GM21619 (cell line): ENCODE measurements at regions not wholly inside any gene's neighbourhood (a gene's known extent, or its start where the extent isn't known, plus 50 kb on each side); places are given as distances from the start of the nearest gene placed in this dataset.
"Not testable (repeated sequence)": the region's sequence is repeated elsewhere in the genome, so short reads cannot be mapped to it uniquely, and the experiment has no call there.

Experiments used
- ATAC-seq: cut with Tn5 transposase; IDR thresholded peaks from one replicate; pipeline ENCODE4 v1.9.1; 2021; ENCODE audit not compliant: unreplicated experiment

DNA sequence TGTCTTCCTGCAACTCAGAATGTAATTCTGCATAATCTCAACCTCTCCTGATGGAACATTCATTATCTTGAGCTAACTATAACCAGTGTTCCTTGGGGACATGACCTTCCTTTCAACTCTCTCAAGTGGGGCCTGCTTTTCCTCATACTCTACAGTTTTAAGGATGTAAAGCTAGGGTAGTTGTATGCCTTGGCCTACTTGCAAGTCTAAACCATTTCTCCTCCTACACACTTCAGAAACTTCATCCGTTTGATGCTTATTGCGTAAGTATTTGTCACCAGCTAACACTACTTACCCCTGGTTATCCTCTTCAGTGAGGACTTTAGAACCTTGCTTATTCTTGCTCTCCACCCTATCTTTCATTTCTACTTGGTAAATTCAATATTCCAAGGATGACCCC lies 548.9 kb downstream of the HINT1 start:
- no peak for ATAC-seq

DNA sequence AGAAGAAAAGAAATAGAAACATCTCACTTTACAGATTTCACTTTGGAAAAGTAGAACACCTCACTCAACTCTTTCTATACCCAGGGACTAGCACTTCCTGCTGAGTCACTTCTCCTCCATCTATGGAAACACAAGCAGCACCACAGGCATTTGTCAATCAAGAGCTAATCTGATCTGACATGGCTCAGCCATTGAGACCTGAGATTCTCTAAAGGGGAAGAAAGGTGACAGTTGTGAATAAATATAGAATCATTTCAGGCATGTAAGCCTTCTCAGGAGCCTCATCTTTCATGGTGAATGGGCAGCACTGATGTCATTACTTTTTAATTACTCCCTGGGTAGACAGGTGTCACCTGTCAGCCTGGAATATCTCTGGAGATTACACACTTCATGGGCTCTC lies 559.8 kb downstream of the HINT1 start:
- no peak for ATAC-seq

DNA sequence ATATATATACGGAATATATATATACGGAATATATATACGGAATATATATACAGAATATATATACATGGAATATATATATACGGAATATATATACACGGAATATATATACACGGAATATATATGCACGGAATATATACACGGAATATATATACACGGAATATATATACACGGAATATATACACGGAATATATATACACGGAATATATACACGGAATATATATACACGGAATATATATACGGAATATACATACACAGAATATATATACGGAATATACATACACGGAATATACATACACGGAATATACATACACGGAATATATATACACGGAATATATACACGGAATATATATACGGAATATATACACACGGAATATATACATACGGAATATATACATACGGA lies 568.4 kb downstream of the HINT1 start:
- ATAC-seq = not testable (repeated sequence)

DNA sequence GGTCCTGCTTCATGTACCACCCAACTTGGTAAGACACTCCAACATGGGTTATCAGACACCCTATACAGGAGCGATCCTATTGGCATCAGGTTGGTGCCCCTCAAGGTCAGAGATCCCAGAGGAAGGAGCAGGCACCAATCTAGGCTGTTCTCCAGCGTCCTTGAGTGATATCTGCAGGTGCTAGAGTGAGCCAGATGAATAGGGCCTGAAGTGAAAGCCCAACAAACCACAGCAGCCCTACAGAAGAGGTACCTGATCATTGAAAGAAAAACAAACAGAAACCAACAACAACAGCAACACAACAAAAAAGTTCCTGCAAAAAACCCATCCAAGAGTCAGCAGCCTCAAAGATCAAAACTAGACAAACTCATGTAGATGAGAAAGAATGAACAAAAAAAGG lies 584.8 kb downstream of the HINT1 start:
- ATAC-seq = no peak

DNA sequence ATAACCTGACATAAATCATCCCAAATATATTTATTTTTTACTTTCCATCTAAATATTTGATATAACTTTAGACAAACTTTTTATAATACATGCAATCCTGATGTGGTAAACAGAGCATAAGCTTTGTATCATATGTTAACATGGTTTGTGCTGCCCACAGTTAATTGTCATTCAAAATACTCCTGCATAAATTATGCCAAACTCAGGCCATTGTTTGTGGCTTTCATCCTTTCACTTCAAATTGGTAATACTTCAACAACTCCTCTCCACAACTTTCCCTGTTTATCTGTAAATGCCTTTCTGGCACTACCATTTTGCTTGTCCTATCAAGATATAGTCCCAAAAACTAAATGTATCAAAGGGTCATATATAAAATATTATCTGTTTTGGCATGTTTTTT lies 586.7 kb downstream of the HINT1 start:
- ATAC-seq = no peak

DNA sequence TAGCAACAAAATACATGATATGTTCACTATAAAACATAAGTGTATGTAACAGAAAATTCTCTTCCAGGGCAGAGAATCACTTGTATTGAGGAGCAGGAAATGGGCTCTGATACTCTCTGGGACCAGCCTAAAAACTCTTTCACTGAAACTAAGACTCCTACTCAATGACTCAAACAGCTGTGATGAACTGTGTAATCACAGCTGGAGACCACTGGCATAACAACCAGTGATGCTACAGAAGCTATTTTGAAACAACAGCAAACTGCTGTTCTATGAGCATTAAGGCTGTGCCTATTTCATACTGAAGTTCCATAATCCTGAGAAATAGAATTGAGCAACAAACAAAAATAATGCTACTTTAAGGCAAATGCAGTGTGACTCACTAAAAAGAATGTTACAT lies 594.0 kb downstream of the HINT1 start:
- ATAC-seq = no peak

DNA sequence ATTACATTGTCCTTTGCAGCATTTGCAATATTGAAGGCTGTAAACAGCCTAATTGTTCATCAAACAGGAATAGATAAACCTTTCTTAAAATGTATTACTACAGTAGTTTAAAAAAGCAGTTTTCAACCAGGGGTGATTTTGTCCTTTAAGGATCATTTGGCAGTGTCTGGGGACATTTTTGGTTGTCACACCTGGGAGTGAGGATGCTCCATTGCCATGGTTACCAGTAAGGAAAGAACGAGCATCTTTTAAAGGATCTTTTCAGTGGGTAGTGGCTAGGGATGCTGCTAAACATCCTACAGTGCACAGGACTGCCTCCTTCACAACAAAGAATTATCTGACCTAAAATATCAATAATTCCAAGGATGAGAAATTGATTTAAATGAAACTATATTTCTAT lies 596.3 kb downstream of the HINT1 start:
- ATAC-seq = no peak

DNA sequence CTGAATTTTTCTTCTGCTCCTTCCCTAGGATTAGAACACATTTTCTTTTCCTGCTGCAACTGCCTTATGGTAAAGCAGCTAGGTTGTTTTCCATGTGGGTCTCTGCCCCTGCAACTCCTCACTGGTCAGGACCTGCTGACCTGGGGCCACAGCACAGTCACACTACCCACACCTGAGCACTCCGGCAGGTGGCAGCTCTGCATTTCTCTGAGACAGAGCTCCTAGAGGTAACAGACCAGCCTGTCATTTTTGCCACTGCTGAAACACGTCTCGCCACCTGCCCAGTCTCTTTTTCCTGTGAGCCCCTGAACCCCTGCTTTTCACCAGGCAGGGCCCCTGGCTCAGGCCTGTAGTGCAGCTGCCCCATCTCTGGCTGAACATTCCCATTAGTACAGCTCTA lies 609.6 kb downstream of the HINT1 start:
- no peak for ATAC-seq

DNA sequence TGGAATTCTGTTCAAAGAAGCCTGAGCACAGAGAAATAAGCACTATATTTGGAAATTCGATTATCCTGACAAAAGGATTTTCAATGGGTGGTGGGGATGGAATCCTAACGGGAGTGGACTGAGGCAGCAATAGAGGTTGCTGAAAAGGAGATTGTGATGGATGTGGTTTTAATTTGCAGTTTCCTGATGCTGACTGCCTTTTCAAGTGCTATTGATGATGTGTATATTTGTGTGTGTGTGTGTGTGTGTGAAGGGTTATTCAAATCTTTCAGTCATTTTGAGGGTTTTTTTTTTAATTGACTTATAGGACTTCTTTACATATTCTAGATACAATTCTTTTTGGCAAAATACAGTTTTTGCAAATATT lies 614.5 kb downstream of the HINT1 start:
- no peak for ATAC-seq

DNA sequence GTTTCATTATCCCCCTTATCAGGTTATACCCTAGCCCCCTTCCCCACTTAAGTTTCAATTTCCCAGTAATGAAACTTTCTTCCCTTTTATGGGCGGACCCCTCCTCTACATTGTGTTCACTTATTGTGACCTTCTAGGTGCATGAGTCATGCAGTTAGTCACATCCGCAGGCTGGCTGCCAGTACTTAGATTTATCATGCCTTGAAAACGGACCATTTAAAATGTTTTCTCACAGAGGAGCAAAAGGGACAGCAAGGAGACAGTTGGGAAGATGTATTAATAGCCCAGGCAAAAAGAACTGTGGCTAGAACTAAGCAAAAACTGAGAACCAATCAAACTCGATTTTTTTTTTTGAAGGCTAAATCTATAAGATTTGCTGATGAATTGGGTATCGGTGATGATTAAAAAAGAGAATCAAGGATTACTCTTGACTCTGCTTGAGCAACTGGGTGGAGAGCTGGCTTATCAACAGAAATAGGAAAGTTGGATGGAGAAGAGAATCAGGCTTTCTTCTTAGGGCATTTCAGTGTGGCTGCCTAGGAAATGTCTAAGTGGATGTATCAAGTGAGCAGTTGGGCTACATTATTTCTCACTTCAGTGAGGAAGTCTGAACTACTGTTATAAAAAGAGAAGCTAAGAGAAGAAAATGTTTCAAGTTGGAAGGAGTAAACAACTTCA lies 615.0 kb downstream of the HINT1 start:
- no peak for ATAC-seq

DNA sequence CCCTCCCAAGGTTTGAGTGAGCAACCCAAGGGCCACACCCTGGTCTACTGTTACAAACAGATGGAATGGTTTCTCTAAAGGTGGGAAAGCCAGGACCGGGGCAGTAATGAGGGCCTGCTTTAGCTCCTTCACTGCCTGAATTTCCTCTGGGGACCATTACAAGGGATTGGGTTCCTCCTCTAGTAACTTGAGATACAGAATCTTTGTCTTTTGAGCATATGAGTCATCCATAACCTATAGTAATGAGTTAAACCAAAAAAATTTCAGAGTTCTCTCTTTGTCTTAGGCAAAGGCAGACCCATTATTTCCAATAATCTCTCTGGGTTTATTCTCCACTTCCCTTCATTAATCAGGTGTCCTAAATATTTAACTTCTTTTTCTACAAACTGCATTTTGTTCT lies 618.8 kb downstream of the HINT1 start:
- ATAC-seq = no peak

DNA sequence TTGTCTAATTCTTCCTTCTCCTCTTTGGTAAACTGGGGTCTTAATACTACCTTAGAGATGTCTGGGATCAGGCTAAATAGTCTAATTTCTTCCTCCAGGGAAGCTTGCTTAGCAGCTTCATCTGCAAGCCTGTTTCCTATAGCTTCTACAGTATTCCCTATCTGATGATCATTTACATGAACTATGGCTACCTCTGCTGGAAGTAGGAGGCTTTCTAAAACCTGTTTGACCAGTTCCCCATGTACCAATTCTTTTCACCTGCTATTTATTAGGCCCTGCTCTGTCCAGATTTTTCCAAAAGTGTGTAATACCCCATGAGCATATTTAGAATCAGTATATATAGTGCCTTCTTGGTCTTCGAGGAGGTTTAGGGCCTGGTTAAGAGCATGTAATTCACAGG lies 619.8 kb downstream of the HINT1 start:
- no peak for ATAC-seq

DNA sequence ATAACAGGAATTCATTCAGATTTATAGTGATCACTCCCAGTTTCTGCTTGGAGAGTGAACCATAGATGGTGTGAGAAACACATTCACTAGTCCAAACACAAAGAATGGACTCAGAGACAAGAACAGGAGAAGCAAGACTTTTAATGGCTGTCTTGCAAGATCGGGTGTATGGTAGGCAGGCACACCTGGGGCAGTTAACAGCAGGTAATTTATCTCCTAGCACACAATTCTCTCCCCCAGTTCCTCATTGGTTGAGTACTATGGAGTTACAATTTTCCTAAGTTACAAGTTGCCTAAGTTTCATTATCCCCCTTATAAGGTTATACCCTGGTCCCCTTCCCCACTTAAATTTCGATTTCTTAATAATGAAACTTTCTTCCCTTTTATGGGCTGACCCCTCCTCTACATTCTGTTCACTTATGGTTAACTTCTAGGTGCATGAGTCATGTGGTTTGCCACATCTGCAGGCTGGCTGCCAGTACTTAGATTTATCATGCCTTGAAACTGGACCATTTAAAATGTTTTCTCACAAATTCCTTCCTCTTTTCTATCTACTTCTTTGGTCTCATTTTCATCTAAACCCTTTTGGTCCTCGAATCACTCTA lies 623.3 kb downstream of the HINT1 start:
- ATAC-seq = no peak

DNA sequence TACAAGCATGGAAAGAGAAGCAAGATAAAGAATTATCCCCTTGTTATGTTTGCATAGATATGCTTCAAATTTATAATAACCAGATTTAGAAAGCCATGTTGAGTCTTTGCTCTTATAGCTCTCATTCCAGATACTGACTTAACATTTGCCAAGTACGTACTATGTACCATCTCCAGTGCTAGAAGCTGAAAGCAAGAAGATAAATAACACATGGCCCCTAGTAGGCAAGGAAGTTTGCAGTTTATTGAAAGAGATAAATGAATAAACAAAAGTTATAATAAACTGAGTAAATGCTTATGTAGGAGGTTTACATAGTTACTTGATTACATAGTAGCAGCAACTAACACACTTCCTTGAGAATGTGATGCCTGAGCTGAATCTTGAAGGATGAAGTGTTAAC lies 628.4 kb downstream of the HINT1 start:
- no peak for ATAC-seq

DNA sequence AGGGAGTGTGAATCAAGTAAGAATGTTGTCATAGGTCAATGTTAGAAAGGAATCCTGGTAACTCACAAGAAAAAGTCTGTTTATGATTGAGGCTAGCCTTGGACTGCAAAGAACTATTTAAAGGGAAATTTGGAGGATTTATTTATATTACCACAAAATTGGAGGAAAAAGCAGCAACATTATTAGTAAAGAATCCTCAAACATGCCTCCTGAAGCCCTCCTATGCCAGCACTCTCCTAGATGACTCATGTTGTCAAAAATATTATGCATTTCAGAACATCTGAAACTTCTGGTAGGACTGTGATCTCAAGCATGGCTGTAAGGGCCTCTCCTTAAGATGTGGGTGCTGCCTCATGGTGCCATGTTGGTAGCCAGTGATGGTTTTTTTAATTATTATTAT lies 628.5 kb downstream of the CHSY3 start:
- ATAC-seq = no peak

DNA sequence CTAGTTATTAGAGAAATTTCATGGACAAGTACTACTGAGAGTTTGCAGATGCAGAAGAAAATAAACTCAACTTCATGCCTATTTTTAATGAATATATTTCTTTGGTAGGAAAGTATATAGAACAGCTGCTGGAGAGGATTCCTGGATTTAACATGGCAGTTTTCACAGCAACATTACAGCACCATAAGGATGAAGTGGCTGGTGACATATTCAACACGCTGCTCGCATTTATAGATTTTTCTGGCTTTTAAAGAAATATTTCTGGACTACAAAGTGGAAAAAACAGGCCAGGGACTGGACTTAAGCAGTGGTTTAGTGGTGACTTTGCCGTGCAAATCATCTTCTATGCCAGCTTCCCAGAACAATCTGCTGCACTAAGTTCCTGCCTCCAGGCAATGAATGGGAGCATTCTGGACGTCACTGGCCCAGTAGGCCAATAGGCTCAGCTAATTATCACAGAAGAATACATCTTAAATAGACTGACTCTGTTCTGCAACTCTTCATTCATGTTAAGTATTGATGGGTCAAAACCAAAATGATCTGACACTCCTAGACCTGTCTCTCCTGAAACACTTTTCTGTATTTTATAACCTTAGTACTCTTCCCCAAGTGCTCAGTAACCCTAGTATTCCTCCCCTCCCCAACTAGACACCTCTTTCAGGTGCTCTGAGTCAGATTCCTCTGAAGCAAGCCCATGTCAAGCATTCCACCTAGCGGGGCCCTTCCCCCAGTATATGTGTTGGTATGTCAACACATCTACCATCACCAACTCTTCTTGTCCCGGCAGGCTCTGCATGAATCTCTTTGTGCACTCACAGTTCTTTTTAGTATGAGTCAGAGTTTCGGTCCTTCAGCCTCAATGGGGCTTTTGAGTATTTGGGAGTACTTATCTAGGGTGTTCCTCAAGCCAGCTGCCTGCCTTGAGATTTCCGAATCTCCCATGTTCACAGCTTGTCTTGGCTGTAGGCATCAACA lies 625.5 kb downstream of the CHSY3 start:
- ATAC-seq = no peak

DNA sequence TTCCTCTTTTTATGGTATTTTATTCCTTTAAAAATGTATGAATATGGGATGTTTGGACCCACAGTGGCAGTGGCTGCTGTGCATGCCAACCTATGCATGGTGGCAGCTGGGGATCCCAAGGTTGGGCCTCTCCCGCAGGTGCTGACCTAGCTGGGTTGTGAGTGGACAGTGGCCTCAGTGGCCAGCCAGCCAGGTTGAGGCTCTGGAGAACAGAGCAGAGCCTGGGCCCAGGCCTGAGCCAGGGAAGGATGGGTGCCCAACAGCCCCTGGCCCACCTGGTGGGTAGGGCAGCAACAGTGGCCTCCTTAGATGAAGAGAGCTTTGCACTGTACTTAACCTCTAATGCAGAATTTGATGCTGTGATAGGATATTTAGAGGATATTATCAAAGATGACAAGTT lies 624.8 kb downstream of the CHSY3 start:
- no peak for ATAC-seq

DNA sequence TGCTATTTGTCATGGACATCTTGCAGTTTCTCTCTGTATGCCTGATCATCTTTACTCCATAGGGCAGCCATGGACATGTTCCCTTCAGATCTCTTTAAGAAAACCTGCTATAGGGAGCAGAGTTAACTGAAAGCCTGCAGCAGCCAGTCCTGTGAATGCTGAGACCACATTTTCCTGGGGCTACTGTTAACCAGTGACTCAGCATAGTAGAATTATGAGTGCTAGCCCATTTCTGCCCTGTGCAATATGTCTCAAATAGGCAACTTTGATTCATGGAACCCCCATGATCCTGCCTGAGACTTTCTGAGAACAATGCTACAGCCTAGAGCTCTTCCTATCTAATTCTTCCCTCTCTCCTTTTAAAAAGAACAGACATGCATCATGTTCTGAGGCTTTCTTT lies 624.2 kb downstream of the CHSY3 start:
- ATAC-seq = no peak

DNA sequence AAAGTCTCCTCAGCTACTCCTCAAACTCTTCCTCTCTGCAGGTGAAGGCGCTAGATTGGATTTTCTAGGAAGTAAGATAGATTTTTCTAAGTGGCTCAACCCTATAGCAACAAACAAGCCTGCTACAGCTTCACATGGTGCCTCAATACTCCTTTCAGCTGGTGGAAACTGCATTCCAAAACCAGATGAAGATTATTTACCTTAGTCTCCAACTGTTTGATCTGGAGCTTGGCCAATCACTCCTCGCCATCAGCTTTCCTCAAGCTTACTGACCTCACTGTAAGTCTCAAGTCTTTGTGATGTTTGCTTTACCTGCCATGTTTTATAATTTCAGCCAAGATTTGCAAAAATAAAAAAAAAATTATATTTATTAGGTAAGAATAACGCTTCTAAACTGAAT lies 622.4 kb downstream of the CHSY3 start:
- ATAC-seq = no peak

DNA sequence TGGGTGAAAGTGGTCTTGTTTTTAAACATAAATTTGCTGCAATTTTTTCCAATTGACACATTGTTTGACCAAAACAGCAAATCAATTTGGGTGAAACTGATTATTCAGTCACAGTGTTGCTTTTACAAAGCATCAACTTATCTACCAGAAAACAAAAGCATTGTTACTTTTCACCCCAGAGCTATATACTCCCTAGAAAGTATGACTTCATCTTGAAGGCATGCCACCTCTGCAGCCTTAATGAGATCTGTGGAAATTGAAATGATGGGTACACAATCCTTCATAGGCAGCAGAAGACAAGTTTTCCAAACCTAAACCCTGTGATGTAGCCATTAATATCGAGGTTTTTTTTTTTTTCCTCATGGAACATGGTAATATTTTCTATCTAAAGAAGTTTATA lies 615.9 kb downstream of the CHSY3 start:
- ATAC-seq = no peak

DNA sequence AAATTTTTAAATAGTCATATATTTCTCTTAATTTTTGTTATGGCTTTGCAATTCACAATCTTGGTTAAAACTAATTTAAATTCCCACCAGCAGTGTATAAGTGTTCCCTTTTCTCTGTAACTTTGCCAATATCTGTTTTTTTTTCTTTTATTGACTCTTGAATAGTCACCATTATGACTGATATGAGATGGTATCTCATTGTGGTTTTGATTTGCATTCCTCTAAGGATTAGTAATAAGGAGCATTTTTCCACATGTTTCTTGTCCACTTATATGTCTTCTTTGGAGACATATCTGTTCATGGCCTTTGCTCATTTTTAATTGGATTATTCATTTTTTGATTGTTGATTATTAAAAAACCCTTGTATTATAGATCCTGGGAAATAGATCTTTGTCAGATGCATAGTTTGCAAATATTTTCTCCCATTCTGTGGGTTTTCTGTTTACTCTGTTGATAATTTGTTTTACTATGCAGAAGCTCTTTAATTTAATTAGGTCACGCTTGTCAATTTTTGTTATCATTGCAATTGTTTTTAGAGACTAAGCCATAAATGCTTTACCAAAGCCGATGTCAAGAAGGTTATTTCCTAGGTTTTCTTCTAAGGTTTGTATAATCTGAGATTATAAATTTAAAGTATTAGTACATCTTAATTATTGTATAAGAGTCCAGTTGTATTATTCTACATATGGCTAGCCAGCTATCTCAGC lies 610.9 kb downstream of the CHSY3 start:
- no peak for ATAC-seq

DNA sequence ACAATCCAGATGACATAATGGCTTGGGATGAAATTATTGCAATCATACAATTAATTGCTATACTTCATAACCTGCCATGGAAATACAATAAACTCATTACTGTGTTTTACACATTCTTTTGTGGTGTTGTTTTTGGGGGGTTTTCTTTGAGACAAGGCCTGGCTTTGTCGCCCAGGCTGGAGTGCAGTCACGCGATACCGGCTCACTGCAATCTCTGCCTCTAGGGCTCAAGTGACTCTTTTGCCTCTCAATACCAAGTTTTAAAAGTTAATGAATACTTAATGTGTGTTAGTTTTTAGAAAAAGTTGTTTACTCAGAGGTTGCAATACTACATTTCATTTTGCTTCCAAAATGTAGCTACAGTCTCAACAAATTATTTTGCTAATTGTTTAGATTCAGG lies 598.4 kb downstream of the CHSY3 start:
- no peak for ATAC-seq
